ENCODE measurements at regions not wholly inside any gene's neighbourhood (a gene's known extent, or its start where the extent isn't known, plus 50 kb on each side); places are given as distances from the start of the nearest gene placed in this dataset.
"Not testable (repeated sequence)": the region's sequence is repeated elsewhere in the genome, so short reads cannot be mapped to it uniquely, and the experiment has no call there.

DNA sequence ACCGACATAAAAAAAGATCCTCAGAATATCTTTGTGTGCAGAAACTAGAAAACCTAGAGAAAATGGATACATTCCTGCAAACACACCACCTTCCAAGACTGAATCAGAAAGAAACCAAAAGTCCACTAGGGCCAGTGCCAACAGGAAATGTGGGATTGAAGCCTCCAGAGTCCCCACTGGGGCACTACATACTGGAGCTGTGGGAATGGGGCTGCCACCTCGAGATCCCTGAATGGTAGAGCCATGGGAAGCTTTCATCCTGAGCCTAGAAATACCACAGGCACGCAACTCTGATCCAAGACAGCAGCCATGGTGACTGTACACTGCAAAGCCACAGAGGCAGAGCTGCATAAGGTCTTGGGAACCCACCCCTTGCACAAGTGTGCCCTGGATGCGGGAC lies 111.6 kb upstream of the TPTE start:
- TF ChIP-seq, protein P1, sequence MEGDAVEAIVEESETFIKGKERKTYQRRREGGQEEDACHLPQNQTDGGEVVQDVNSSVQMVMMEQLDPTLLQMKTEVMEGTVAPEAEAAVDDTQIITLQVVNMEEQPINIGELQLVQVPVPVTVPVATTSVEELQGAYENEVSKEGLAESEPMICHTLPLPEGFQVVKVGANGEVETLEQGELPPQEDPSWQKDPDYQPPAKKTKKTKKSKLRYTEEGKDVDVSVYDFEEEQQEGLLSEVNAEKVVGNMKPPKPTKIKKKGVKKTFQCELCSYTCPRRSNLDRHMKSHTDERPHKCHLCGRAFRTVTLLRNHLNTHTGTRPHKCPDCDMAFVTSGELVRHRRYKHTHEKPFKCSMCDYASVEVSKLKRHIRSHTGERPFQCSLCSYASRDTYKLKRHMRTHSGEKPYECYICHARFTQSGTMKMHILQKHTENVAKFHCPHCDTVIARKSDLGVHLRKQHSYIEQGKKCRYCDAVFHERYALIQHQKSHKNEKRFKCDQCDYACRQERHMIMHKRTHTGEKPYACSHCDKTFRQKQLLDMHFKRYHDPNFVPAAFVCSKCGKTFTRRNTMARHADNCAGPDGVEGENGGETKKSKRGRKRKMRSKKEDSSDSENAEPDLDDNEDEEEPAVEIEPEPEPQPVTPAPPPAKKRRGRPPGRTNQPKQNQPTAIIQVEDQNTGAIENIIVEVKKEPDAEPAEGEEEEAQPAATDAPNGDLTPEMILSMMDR (IDR thresholded peaks at IDR 0.05) = not testable (repeated sequence)
- TF ChIP-seq POLR2A (IDR thresholded peaks at IDR 0.05) = not testable (repeated sequence)

Measured in Peyer's patch (tissue), 4 donors.